Mucosa of descending colon (tissue), 3 donors: ENCODE measurements at regions not wholly inside any gene's neighbourhood (a gene's known extent, or its start where the extent isn't known, plus 50 kb on each side); places are given as distances from the start of the nearest gene placed in this dataset.

ENCODE experiments used
- ATAC-seq: fragments of 200-7000 bp; cut with Tn5 transposase; one replicate; pipeline ENCODE4 v1.9.1; 2020; ENCODE audit warnings: mild to moderate bottlenecking, moderate library complexity
- DNase-seq, 3 donors: peaks; one replicate each; pipeline ENCODE4 v3.0.0-alpha.2; 2020
- H3K36me3 ChIP-seq: fragments of 200-600 bp; one replicate; pipeline ENCODE4 v1.8.0; 2021; ENCODE audit warnings: low read depth, mild to moderate bottlenecking
- H3K4me1 ChIP-seq: fragments of 200-600 bp; one replicate; pipeline ENCODE4 v1.8.0; 2021; ENCODE audit warnings: low read depth, mild to moderate bottlenecking
- H3K4me3 ChIP-seq: fragments of 200-600 bp; one replicate; pipeline ENCODE4 v1.8.0; 2021; ENCODE audit warnings: mild to moderate bottlenecking
- H3K9me3 ChIP-seq: fragments of 200-600 bp; one replicate; pipeline ENCODE4 v1.8.0; 2021; ENCODE audit warnings: mild to moderate bottlenecking
- CTCF ChIP-seq: fragments of 200-600 bp; IDR thresholded peaks from one replicate; pipeline ENCODE4 v1.8.0; 2022; ENCODE audit warnings: antibody characterized with exemption, mild to moderate bottlenecking
- intact Hi-C, 2 donors: fragments of 100-400 bp; cut with DNase I in 1 of 2; cut with micrococcal nuclease in 1 of 2; formaldehyde crosslinking; loops; one replicate each; pipeline versions ENCODE4 v1.11.0 to v1.11.1; 2022; cut with DNase I, micrococcal nuclease
- donor health status: DM: no; HTN: no; CAD: no; lungs with moderate emphysema.
- donor health status: DM: no; HTN: no; CAD: no.
- donor health status: DM: no; HTN: yes; CAD: no.

DNA sequence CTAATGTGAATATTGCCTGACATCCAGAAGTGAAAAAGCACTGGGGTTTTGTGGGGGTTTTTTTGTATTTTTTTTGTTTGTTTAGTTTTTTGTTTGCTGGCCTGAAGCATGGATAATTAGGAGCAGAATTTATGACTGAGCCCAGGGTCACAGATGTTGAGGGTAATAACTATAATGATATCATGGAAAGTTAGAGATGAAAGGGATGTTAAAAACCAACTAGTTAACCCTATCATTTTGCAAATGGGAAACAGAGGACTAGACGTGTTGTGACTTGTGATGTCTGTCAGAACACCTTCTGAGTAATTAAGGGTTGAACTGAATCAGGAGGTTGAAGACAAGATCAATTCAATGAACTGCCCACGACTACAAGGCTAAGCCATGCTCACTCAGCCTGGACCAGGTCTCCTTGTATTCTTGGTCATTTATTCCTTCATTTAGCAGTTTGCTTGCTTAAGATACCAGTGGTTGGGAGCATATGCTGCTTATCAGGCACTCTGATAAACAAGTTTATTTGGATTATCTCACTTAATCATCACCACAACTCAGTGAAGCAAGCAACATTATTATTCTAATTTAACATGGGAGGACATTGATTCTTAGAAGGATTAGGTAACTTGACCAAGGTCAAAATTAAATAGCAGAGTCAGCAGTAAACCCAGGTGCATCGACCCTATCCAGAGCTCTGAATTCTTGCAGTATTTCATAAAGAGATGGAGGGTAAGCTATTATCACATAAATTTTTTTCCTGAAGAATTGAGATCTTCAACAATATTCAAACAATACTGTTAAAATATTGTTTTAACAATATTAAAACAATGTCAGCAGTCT is 75.7 kb upstream of the PIK3R1 start:
- Histone ChIP-seq H3K4me3 (no peak overlapping the region), H3K9me3 (no peaks in the 10 kb centered on the region), H3K4me1 (no peaks in the 10 kb centered on the region), H3K36me3 (no peaks in the 10 kb centered on the region)
- ATAC-seq (no peak), DNase-seq (no peak)
- no peak for TF ChIP-seq CTCF
- intact Hi-C loops, result no loop called here

DNA sequence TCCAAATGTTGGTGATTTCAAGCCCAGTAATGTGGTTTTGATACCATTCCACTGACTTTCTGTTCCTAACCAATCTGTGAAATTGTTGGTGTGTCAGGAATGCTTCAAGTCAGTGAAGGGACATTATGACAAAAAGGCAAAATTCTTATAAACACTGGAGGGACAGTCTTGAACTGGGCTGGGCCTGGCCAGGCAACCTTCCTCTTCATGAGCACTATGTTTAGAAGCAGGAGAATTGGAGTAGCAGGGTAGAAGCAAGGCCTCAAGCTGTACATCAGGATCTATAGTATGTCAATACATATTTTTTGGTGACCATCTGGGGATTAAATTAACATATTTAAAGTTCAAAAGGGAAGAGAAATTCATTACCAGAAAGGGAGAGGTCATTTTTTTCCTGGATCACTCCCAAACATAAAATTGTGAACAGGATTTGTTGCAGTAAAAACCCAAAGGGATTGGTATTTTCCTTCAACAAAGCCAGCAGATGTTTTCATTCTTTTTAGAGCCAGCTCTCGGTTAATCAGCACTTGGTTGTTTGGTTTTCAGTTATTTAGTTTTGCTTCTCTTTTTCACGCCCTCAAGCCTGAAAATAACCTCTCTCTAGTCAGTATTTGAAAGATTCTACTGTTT is 77.9 kb upstream of the PIK3R1 start:
- ATAC-seq, result no peak
- H3K36me3 ChIP-seq, result no peaks in the 10 kb centered on the region
- H3K4me3 ChIP-seq, result no peak overlapping the region
- TF ChIP-seq CTCF, result no peak
- intact Hi-C loops, result no loop called here
- H3K4me1 ChIP-seq, result peaks cover 8% of the 10 kb centered on the region
- no peak for DNase-seq
- no peaks in the 10 kb centered on the region for H3K9me3 ChIP-seq

DNA sequence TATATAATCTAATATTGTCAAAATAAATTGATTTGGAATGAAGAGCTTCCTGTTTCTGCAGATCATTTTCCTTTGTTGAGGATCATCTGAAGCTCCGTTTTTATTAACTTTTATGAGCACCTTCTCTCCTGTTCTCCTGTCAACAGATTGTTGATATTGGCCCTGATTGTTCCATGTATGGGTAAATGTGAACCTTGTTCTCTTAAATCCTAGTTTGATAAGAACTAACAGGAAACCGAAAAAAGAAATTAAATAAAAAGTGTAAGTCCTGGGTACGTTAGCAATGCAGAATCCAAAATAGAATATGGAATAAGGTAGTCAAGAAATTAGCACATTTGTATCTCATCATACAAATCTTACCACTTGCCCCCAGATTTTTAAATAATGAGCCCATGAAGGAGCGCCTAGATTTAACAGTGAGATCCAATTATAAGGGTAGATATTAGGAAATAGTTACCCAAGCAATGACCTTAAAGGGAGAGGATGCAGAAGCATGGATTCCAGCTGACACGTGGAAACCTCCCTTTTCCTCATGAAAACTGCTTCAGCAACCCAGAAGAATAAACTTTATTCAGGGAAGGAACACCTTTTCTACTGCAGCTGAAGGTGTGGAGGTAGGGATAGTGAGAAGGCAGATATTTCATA is 80.8 kb upstream of the PIK3R1 start:
- Histone ChIP-seq H3K4me1 (peaks cover 8% of the 10 kb centered on the region), H3K4me3 (no peak overlapping the region), H3K36me3 (no peaks in the 10 kb centered on the region), H3K9me3 (no peaks in the 10 kb centered on the region)
- intact Hi-C loops, result no loop called here
- ATAC-seq, result peak; percentile 84
- TF ChIP-seq CTCF, result no peak
- DNase-seq, result no peak

GRCh38 chr5:68134033-68134668 is 81.4 kb upstream of the PIK3R1 start:
- DNase-seq (peak; percentile 57 to 65 (median 58)), ATAC-seq (peak; percentile 68)
- no peak overlapping the region for H3K4me3 ChIP-seq
- TF ChIP-seq CTCF, result no peak
- H3K36me3 ChIP-seq, result no peaks in the 10 kb centered on the region
- H3K4me1 ChIP-seq, result peaks cover 8% of the 10 kb centered on the region
- H3K9me3 ChIP-seq, result no peaks in the 10 kb centered on the region
- intact Hi-C loops, result no loop called here

GRCh38 chr5:68130253-68130652 is 85.3 kb upstream of the PIK3R1 start:
- intact Hi-C loops, result no loop called here
- H3K36me3 ChIP-seq, result no peaks in the 10 kb centered on the region

More at GRCh38 chr5:68130253-68130652, 85.3 kb upstream of the PIK3R1 start:
- ATAC-seq, result no peak
- H3K4me1 ChIP-seq, result peaks cover 8% of the 10 kb centered on the region
- no peak overlapping the region for H3K4me3 ChIP-seq
- TF ChIP-seq CTCF, result no peak
- DNase-seq, result no peak
- H3K9me3 ChIP-seq, result no peaks in the 10 kb centered on the region
